ENCODE measurements at regions not wholly inside any gene's neighbourhood (a gene's known extent, or its start where the extent isn't known, plus 50 kb on each side); places are given as distances from the start of the nearest gene placed in this dataset.

DNA sequence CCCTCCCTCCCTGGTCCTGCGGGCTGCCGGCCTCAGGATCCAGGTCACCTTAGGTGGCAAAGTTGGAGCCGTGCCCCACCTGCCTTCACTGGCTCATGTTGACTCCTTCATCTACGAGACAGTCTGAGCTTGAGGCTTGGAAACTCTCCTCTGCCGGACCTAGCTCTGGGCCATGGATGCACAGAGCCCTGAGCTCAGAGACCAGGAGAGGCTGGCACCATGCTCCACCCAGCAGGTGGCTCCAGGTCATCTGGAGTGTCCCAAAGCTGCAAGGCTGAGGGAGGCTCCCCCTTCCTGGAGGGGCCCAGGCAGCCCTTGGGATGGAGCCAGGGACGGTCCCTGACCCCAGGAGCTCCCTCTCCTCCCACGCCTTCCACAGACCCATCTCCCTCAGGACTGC, 81.3 kb downstream of the PDGFA start:
- Histone ChIP-seq H3K27ac (no peak overlapping the region), H3K4me1 (no peaks in the 10 kb centered on the region), H3K9me3 (no peaks in the 10 kb centered on the region), H3K27me3 (peaks cover 0 to 4% of the 10 kb centered on the region in 2 donors), H3K36me3 (no peaks in the 10 kb centered on the region), H3K4me3 (no peak overlapping the region)
- intact Hi-C loops (cut with DNase I; ENCODE audit: low total_unique reads): no loop called here
- no peak for DNase-seq (ENCODE audit: low spot score in 2 of 2)
- TF ChIP-seq POLR2A (IDR thresholded peaks at IDR 0.05) (no peak), POLR2AphosphoS5 (IDR thresholded peaks at IDR 0.05) (no peak)
- TF ChIP-seq, protein P1, sequence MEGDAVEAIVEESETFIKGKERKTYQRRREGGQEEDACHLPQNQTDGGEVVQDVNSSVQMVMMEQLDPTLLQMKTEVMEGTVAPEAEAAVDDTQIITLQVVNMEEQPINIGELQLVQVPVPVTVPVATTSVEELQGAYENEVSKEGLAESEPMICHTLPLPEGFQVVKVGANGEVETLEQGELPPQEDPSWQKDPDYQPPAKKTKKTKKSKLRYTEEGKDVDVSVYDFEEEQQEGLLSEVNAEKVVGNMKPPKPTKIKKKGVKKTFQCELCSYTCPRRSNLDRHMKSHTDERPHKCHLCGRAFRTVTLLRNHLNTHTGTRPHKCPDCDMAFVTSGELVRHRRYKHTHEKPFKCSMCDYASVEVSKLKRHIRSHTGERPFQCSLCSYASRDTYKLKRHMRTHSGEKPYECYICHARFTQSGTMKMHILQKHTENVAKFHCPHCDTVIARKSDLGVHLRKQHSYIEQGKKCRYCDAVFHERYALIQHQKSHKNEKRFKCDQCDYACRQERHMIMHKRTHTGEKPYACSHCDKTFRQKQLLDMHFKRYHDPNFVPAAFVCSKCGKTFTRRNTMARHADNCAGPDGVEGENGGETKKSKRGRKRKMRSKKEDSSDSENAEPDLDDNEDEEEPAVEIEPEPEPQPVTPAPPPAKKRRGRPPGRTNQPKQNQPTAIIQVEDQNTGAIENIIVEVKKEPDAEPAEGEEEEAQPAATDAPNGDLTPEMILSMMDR (IDR thresholded peaks at IDR 0.05): no peak

DNA sequence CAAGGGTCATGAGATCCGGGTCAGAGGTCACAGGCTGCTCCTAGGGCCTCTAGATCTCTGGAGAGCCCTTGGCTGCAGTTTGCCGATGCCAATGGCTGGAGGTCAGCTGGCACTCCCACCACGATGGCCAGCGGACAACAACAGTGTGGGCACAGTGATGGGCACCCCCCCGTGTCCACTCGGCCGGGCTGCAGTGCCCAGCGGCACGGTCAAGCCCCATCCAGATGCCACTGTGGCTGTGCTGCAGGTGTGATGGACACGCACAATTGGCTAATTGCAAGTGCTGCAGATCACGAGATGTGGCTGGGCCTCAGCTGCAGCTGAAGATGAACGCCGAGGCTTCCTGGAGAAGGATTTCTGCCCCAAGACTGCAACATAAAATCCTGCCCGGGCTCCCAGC, 80.7 kb downstream of the PDGFA start:
- TF ChIP-seq, protein P1 (IDR thresholded peaks at IDR 0.05): no peak
- no peak for TF ChIP-seq POLR2AphosphoS5 (IDR thresholded peaks at IDR 0.05)
- Histone ChIP-seq H3K27ac (no peak overlapping the region), H3K36me3 (no peaks in the 10 kb centered on the region), H3K9me3 (no peaks in the 10 kb centered on the region), H3K27me3 (peaks cover 0 to 4% of the 10 kb centered on the region in 2 donors), H3K4me1 (no peaks in the 10 kb centered on the region), H3K4me3 (no peak overlapping the region)
- intact Hi-C loops (cut with DNase I; ENCODE audit: low total_unique reads): no loop called here
- DNase-seq (ENCODE audit: low spot score in 2 of 2): no peak

DNA sequence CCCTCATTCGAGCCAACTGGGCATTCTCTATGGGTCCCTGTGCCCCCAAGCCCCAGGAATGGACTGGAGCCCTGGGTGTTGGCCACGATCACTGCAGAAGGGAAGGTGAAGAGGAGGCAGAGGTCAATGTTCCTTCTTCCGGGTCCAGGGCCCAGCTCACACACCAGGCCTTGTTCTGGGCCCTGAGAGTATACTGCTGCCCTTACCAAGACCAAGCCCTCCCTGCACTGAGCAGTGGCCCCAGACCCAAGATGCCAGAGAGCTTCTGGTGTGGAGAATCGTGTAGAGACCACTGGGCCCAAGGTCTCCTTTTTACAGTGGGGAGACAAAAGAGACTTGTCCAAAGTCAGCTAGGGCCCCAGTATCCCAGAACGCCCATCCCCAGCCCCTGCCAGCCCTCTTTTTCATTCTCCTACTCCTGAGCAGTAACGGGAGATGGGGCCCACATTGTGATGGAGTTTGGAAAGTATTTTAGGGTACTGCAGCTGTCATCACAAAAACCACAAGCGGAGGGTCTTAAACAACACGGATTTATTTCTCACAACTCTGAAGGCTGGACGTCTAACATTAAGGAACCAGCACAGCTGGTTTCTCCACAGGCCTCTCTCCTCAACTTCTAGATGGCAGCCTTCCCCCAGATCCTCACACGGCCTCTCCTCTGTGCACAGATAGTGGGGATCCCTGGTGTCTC, 79.4 kb downstream of the PDGFA start:
- no peaks in the 10 kb centered on the region for H3K36me3 ChIP-seq
- H3K4me1 ChIP-seq: no peaks in the 10 kb centered on the region
- peaks cover 0 to 4% of the 10 kb centered on the region in 2 donors for H3K27me3 ChIP-seq
- no peak for DNase-seq (ENCODE audit: low spot score in 2 of 2)
- H3K9me3 ChIP-seq: no peaks in the 10 kb centered on the region
- no peak overlapping the region for H3K27ac ChIP-seq
- intact Hi-C loops (cut with DNase I; ENCODE audit: low total_unique reads): no loop called here
- H3K4me3 ChIP-seq: no peak overlapping the region
- TF ChIP-seq POLR2A (IDR thresholded peaks at IDR 0.05): no peak
- TF ChIP-seq POLR2AphosphoS5 (IDR thresholded peaks at IDR 0.05): no peak
- TF ChIP-seq, protein P1 (IDR thresholded peaks at IDR 0.05): no peak

DNA sequence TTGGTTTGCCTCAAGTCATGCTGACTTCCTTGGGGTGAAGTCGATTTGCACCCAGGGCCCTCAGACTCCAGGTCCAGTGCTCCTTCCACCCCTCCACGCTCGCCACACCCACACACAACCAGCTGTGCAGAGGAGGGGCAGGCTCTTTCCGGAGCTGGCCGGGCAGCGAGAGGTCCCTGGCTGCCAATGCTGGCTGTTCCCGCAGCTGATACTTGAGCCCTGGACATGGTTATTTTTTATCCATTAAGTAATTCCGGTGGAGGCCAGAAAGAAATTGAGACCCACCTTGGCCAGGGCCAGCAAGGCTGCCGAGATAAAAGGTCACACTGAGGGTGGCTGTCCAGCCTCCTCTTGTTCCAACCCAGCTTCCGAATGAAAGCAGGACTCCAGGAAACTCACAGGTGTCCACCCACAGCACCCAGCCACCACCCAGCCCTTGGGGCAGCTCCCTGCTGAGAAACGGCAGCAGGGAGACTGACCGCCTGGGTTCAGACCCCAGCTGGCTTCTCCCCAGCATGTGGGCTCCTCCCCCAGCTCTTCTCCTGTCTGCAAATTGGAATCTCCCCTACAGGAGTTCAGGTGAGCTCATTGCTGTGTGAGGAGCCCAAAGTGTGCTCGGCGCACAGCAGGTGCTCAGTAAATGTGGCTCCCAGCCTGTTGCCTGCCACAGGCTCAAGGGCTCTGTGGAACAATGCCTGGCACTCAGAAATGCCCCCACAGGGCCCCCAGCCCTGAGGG, 77.8 kb downstream of the PDGFA start:
- TF ChIP-seq POLR2A (IDR thresholded peaks at IDR 0.05) (no peak), POLR2AphosphoS5 (IDR thresholded peaks at IDR 0.05) (no peak)
- TF ChIP-seq, protein P1 (IDR thresholded peaks at IDR 0.05): no peak
- Histone ChIP-seq H3K4me1 (no peaks in the 10 kb centered on the region), H3K27me3 (peaks cover 0 to 4% of the 10 kb centered on the region in 2 donors), H3K9me3 (no peaks in the 10 kb centered on the region), H3K4me3 (no peak overlapping the region), H3K36me3 (no peaks in the 10 kb centered on the region), H3K27ac (no peak overlapping the region)
- intact Hi-C loops (cut with DNase I; ENCODE audit: low total_unique reads): no loop called here
- no peak for DNase-seq (ENCODE audit: low spot score in 2 of 2)

DNA sequence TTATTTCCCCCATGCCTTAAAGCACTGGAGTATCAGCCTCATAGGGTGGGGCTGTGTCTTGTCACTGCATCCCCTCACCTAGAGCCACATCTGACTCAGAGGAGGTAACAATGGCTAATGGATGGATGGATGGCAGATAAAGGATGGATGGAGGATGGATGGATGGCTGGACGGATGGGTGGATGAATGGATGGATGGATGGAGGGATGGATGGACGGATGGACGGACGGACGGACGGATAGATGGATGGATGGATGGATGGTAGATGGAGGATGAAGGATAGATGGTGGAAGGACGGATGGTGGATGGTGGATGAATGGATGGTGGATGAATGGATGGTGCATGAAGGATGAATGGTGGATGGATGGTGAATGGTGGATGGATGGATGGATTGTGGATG, 77.2 kb downstream of the PDGFA start:
- no peaks in the 10 kb centered on the region for H3K9me3 ChIP-seq
- no peak overlapping the region for H3K4me3 ChIP-seq
- no peaks in the 10 kb centered on the region for H3K36me3 ChIP-seq
- DNase-seq (ENCODE audit: low spot score in 2 of 2): no peak
- H3K27ac ChIP-seq: no peak overlapping the region
- H3K27me3 ChIP-seq: peaks cover 0 to 4% of the 10 kb centered on the region in 2 donors
- H3K4me1 ChIP-seq: no peaks in the 10 kb centered on the region
- intact Hi-C loops (cut with DNase I; ENCODE audit: low total_unique reads): no loop called here
- TF ChIP-seq, protein P1 (IDR thresholded peaks at IDR 0.05): no peak
- no peak for TF ChIP-seq POLR2AphosphoS5 (IDR thresholded peaks at IDR 0.05)
- no peak for TF ChIP-seq POLR2A (IDR thresholded peaks at IDR 0.05)

Data from breast epithelium (tissue), 4 donors.